Trophoblast cell (in vitro differentiated cells and primary cell): ENCODE measurements at regions not wholly inside any gene's neighbourhood (a gene's known extent, or its start where the extent isn't known, plus 50 kb on each side); places are given as distances from the start of the nearest gene placed in this dataset.

Experiments used
- DNase-seq, 2 donors: peaks; one replicate each; pipeline ENCODE4 v3.0.0-alpha.2; 2016
- H2AFZ ChIP-seq: 2 replicates; pipeline ENCODE4 v1.6.1; 2013; ENCODE audit warnings: low read length, moderate library complexity, mild to moderate bottlenecking; ENCODE audit not compliant: insufficient read depth, poor library complexity
- H2AK5ac ChIP-seq: 2 replicates; pipeline ENCODE4 v1.6.1; 2013; ENCODE audit warnings: mild to moderate bottlenecking, low read length
- H2BK120ac ChIP-seq: 2 replicates; pipeline ENCODE4 v1.6.1; 2013; ENCODE audit warnings: low read length, mild to moderate bottlenecking, moderate library complexity; ENCODE audit not compliant: insufficient read depth, poor library complexity
- H2BK12ac ChIP-seq: 2 replicates; pipeline ENCODE4 v1.6.1; 2013; ENCODE audit warnings: mild to moderate bottlenecking, low read length, moderate library complexity
- H2BK5ac ChIP-seq: 2 replicates; pipeline ENCODE4 v1.6.1; 2013; ENCODE audit warnings: low read length, low read depth, moderate library complexity, mild to moderate bottlenecking; ENCODE audit not compliant: poor library complexity
- H3K14ac ChIP-seq: 2 replicates; pipeline ENCODE4 v1.6.1; 2013; ENCODE audit warnings: mild to moderate bottlenecking, low read length
- H3K18ac ChIP-seq: 2 replicates; pipeline ENCODE4 v1.6.1; 2013; ENCODE audit warnings: mild to moderate bottlenecking, low read length
- H3K23ac ChIP-seq: 2 replicates; pipeline ENCODE4 v1.6.1; 2013; ENCODE audit warnings: low read length
- H3K27ac ChIP-seq: 2 replicates; pipeline ENCODE4 v1.5.1; 2013; ENCODE audit warnings: low read depth, mild to moderate bottlenecking, inconsistent platforms, low read length, moderate library complexity
- H3K27me3 ChIP-seq: 2 replicates; pipeline ENCODE4 v1.6.1; 2013; ENCODE audit warnings: inconsistent platforms, mild to moderate bottlenecking, low read length, moderate library complexity; ENCODE audit not compliant: insufficient read depth
- H3K36me3 ChIP-seq, 2 experiments: 1 replicate in 1 of 2; 2 replicates in 1 of 2; pipeline ENCODE4 v1.6.1; 2013; ENCODE audit warnings: low read length in 2 of 2, mild to moderate bottlenecking in 2 of 2, moderate library complexity in 1 of 2; ENCODE audit not compliant: insufficient read depth in 2 of 2, control insufficient read depth in 1 of 2
- H3K4ac ChIP-seq: 2 replicates; pipeline ENCODE4 v1.6.1; 2013; ENCODE audit warnings: low read depth, mild to moderate bottlenecking, low read length, moderate library complexity
- H3K4me1 ChIP-seq, 2 experiments: 1 replicate in 1 of 2; 2 replicates in 1 of 2; pipeline ENCODE4 v1.6.1; 2013; ENCODE audit warnings: low read length in 2 of 2, mild to moderate bottlenecking in 2 of 2, moderate library complexity in 1 of 2; ENCODE audit not compliant: insufficient read depth in 2 of 2, control insufficient read depth in 1 of 2
- H3K4me2 ChIP-seq: 2 replicates; pipeline ENCODE4 v1.6.1; 2013; ENCODE audit warnings: inconsistent platforms, mild to moderate bottlenecking, low read length, moderate library complexity
- H3K4me3 ChIP-seq: 2 replicates; pipeline ENCODE4 v1.5.1; 2013; ENCODE audit warnings: mild to moderate bottlenecking, low read depth, low read length, inconsistent platforms
- H3K79me1 ChIP-seq: one replicate; pipeline ENCODE4 v1.6.1; 2013; ENCODE audit warnings: low read length
- H3K79me2 ChIP-seq: 2 replicates; pipeline ENCODE4 v1.6.1; 2013; ENCODE audit warnings: low read length, mild to moderate bottlenecking; ENCODE audit not compliant: control insufficient read depth, insufficient read depth, poor library complexity
- H3K9ac ChIP-seq: 2 replicates; pipeline ENCODE4 v1.6.1; 2013; ENCODE audit warnings: mild to moderate bottlenecking, low read length
- H3K9me3 ChIP-seq: 2 replicates; pipeline ENCODE4 v1.6.1; 2013; ENCODE audit warnings: low read depth, mild to moderate bottlenecking, control low read depth, inconsistent platforms, low read length; ENCODE audit not compliant: insufficient read depth
- H4K12ac ChIP-seq: 2 replicates; pipeline ENCODE4 v1.6.1; 2013; ENCODE audit warnings: low read depth, mild to moderate bottlenecking, low read length, moderate library complexity
- H4K8ac ChIP-seq: 2 replicates; pipeline ENCODE4 v1.6.1; 2013; ENCODE audit warnings: low read depth, mild to moderate bottlenecking, low read length, moderate library complexity
- H4K91ac ChIP-seq: one replicate; pipeline ENCODE4 v1.6.1; 2013; ENCODE audit warnings: low read depth, mild to moderate bottlenecking, low read length, moderate library complexity
- WGBS: extraction: QIAGEN DNeasy Blood & Tissue Kit; methylation state at CpG from one replicate; pipeline ENCODE4 v1.1.7; 2013; ENCODE audit warnings: missing lambda C conversion rate; ENCODE audit not compliant: insufficient read length, insufficient coverage; ENCODE audit errors: extremely low coverage; 5-methylcytosine and 5-hydroxymethylcytosine counted together

GRCh38 chr4:114302472-114302871 is 296.1 kb upstream of the UGT8 start:
- WGBS: no CpG with 5 or more reads among the region's 2 CpGs
- Histone ChIP-seq H2AK5ac (no peak overlapping the region), H3K9me3 (no peaks in the 10 kb centered on the region), H3K14ac (no peak overlapping the region), H3K23ac (no peak overlapping the region), H3K79me2 (no peaks in the 10 kb centered on the region), H2BK12ac (no peak overlapping the region), H3K4me1 (peaks cover 0 to 6% of the 10 kb centered on the region in 2 experiments), H4K91ac (no peak overlapping the region), H2AFZ (no peak overlapping the region), H2BK5ac (no peak overlapping the region), H3K79me1 (no peaks in the 10 kb centered on the region), H2BK120ac (no peak overlapping the region), H3K4me3 (no peak overlapping the region), H4K8ac (no peak overlapping the region), H3K4me2 (no peak overlapping the region), H3K36me3 (no peaks in the 10 kb centered on the region), H3K4ac (no peak overlapping the region), H4K12ac (no peak overlapping the region), H3K18ac (no peak overlapping the region), H3K27ac (no peak overlapping the region), H3K9ac (no peak overlapping the region), H3K27me3 (no peaks in the 10 kb centered on the region)
- DNase-seq: no peak

- no peak overlapping the region for H3K27ac ChIP-seq
- no peak overlapping the region for H3K14ac ChIP-seq
- H3K4ac ChIP-seq: no peak overlapping the region
- H4K8ac ChIP-seq: no peak overlapping the region
- no peak overlapping the region for H3K23ac ChIP-seq
- H3K18ac ChIP-seq: no peak overlapping the region
- H2BK5ac ChIP-seq: no peak overlapping the region
- H3K9me3 ChIP-seq: no peaks in the 10 kb centered on the region
- H3K36me3 ChIP-seq: no peaks in the 10 kb centered on the region
- no peaks in the 10 kb centered on the region for H3K27me3 ChIP-seq
- H3K9ac ChIP-seq: no peak overlapping the region
- WGBS: no CpG with 5 or more reads among the region's 2 CpGs
- H2BK120ac ChIP-seq: no peak overlapping the region
- H2BK12ac ChIP-seq: no peak overlapping the region
- no peak overlapping the region for H3K4me2 ChIP-seq
- peaks cover 0 to 6% of the 10 kb centered on the region in 2 experiments for H3K4me1 ChIP-seq
- H3K4me3 ChIP-seq: no peak overlapping the region
- H2AK5ac ChIP-seq: no peak overlapping the region
- no peak overlapping the region for H4K12ac ChIP-seq
- H3K79me1 ChIP-seq: no peaks in the 10 kb centered on the region
- no peaks in the 10 kb centered on the region for H3K79me2 ChIP-seq
- no peak for DNase-seq
- H4K91ac ChIP-seq: no peak overlapping the region
- H2AFZ ChIP-seq: no peak overlapping the region
Measured at GRCh38 chr4:114304046-114304445, 294.6 kb upstream of the UGT8 start.

- Histone ChIP-seq H3K79me2 (no peaks in the 10 kb centered on the region), H2BK12ac (no peak overlapping the region), H3K9me3 (no peaks in the 10 kb centered on the region), H3K4ac (no peak overlapping the region), H2AFZ (no peak overlapping the region), H4K91ac (no peak overlapping the region), H3K27ac (no peak overlapping the region), H3K18ac (no peak overlapping the region), H2BK120ac (no peak overlapping the region), H3K4me2 (no peak overlapping the region), H3K36me3 (no peaks in the 10 kb centered on the region), H3K9ac (no peak overlapping the region), H3K23ac (no peak overlapping the region), H4K8ac (no peak overlapping the region), H3K14ac (no peak overlapping the region), H2BK5ac (no peak overlapping the region), H3K27me3 (no peaks in the 10 kb centered on the region), H2AK5ac (no peak overlapping the region), H4K12ac (no peak overlapping the region), H3K79me1 (no peaks in the 10 kb centered on the region), H3K4me1 (peaks cover 0 to 6% of the 10 kb centered on the region in 2 experiments), H3K4me3 (no peak overlapping the region)
- DNase-seq: no peak
- no CpG with 5 or more reads among the region's 1 CpG for WGBS
Measured at GRCh38 chr4:114304567-114304966, 294.0 kb upstream of the UGT8 start.

GRCh38 chr4:114306946-114307345 is 291.7 kb upstream of the UGT8 start:
- Histone ChIP-seq H3K36me3 (no peaks in the 10 kb centered on the region), H3K18ac (no peak overlapping the region), H3K27ac (no peak overlapping the region), H3K14ac (no peak overlapping the region), H3K27me3 (no peaks in the 10 kb centered on the region), H4K91ac (no peak overlapping the region), H2AFZ (no peak overlapping the region), H2BK5ac (no peak overlapping the region), H4K12ac (no peak overlapping the region), H3K9me3 (no peaks in the 10 kb centered on the region), H4K8ac (no peak overlapping the region), H2BK120ac (no peak overlapping the region), H2AK5ac (no peak overlapping the region), H3K4me2 (no peak overlapping the region), H3K4me1 (peaks cover 0 to 5% of the 10 kb centered on the region in 2 experiments), H3K4me3 (no peak overlapping the region), H3K79me1 (no peaks in the 10 kb centered on the region), H2BK12ac (no peak overlapping the region), H3K4ac (no peak overlapping the region), H3K79me2 (no peaks in the 10 kb centered on the region), H3K23ac (no peak overlapping the region), H3K9ac (no peak overlapping the region)
- no CpG with 5 or more reads among the region's 2 CpGs for WGBS
- DNase-seq: no peak
